HG03469 (cell line): ENCODE measurements at regions not wholly inside any gene's neighbourhood (a gene's known extent, or its start where the extent isn't known, plus 50 kb on each side); places are given as distances from the start of the nearest gene placed in this dataset.
"Not testable (repeated sequence)": the region's sequence is repeated elsewhere in the genome, so short reads cannot be mapped to it uniquely, and the experiment has no call there.

Experiments
- ATAC-seq: cut with Tn5 transposase; IDR thresholded peaks from one replicate; pipeline ENCODE4 v1.9.1; 2021; ENCODE audit warnings: mild to moderate bottlenecking, moderate library complexity, moderate number of reproducible peaks; ENCODE audit not compliant: unreplicated experiment

DNA sequence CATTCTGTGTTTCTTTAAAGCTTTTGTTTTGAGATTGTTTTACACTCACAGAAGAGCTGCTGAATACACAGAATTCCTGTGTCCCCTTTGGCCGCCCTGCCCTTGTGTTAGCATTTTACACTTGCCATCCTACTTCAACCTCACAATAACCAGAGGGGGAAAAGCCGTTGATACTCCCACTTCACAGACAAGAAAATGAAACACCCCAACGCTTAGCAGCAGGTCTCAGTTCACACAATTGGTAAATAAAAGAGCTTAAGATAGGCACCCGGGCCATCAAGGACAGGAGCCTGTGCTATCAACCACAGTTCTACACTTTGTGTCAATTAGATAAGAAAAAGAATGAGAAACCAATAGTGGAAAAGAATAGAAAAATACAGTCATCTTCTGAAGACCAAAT is 178.0 kb downstream of the SYK start:
- no peak for ATAC-seq

- no peak for ATAC-seq
Measured at GRCh38 chr9:90981726-90982125, 180.1 kb downstream of the SYK start.

GRCh38 chr9:90983394-90983793 is 181.8 kb downstream of the SYK start:
- no peak for ATAC-seq

GRCh38 chr9:90985631-90986030 is 184.0 kb downstream of the SYK start:
- no peak for ATAC-seq

- no peak for ATAC-seq
Measured at GRCh38 chr9:90986161-90986560, 184.5 kb downstream of the SYK start.

GRCh38 chr9:90987566-90987965 is 185.9 kb downstream of the SYK start:
- ATAC-seq = no peak

DNA sequence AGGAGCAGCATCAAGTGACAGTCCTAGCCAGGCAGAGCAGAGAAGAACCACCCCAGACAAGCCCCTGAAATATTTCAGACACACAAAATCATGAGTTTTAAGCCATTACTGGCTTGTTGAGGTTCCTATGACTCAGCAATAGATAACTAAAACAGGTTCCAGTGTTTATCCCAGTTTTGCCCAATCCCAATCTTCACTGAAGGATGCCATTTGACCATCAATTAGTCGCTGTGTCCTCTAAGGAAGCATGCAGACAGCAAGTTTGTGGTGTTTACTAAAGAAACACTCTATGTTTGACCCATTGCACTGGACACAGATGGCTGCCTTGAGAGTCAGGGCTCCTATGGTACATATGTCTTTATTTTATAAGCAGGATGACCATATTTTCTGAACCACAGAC is 186.7 kb downstream of the SYK start:
- ATAC-seq = no peak

GRCh38 chr9:90991953-90992352 is 190.3 kb downstream of the SYK start:
- no peak for ATAC-seq

DNA sequence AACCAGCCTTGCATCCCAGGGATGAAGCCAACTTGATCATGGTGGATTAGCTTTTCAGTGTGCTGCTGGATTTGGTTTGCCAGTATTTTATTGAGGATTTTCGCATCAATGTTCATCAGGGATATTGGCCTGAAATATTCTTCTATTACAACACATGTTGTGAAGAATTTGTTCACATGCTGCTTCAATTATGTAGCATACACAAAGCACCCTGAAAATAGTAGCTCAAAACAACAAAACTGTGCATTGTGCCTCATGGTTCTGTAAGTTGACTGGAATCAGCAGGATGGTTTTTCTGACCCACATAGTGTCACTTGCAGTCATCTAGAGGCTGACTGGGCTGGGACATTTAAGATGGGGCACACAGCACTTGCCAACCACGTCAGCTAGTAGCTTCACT is 193.9 kb downstream of the SYK start:
- ATAC-seq = no peak

GRCh38 chr9:90996154-90997065 is 194.8 kb downstream of the SYK start:
- no peak for ATAC-seq

DNA sequence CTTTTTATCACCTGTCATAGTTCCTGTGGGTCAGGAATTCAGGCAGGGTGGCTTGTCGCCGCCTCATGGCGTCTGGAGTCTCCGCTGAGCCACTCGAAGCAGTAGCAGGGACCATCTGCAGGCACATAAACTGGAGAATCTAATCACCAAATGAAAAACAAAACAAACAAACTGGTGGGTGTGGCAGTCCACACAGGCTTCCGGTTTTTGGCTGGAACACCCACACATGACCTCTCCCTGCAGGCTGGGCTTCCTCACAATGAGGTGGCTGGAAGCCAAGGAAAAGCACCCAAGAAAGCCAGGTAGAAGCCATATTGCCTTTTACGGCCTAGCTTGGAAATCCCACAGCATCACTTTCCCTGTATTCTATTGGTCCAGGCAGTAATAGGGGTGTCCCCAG is 197.0 kb downstream of the SYK start:
- ATAC-seq = no peak

DNA sequence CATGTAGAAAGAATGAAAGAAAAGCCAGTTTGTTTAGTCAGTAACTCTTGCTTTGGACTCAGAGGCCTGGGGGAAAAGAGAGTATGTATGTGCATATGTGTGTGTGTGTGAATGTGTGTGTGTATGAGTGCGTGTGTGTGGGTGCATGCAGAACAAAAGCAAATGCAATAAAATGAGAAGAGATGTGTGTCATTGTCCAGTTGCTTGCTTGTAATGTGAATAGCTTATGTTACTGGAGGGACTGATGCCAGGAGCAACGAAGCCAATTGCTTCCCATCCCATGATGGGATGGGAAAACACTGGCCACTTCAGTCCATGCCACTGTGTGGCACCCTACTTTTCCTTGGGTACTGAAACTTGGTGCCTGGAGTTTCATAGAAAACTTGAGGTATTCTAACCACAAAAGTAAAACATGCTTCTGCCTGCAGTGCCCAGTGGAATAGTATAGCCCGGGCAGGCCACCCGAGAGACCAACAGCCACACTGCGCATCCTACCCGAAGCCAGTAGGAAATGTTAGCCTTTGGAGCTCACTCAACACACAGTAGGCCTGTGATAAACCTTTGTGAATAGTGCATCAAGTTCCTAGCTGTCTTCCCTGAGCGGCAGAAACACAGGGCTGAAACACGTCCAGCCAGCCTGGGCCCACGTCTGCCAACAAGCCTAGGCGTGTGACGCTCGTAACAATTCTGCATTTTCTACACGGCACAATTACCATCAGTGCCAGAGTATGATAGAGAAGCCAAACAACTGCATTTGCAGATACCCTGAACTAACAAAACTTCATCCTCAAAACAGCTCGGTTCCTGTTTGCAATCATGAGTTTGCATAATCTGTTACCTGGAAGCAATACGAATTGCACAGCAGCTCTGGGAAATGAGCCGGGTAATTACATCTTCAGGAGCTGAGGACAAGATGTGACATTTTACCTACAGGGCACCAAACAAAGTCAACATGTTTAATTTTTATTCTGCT is 198.1 kb downstream of the SYK start:
- ATAC-seq = no peak

GRCh38 chr9:91001146-91001611 is 199.6 kb downstream of the SYK start:
- ATAC-seq = no peak

DNA sequence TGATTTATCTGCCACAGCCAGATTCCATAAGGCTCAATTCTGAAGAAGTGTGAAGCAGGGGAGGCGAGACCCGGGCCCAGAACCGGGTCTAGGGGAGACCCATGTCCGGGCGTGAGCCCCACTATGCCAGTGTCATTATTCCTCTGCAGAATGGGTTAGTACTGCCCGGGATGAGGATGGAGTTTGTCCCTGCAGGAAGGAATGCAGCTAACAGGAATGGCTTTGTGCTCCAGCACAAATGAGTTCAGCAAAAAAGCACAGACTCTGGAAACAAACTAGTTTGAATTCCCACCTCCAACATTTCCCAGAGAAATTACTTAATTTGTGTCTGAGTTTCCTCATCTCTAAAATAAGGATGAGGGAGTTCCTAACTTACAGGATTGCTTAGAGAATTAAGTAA is 202.9 kb downstream of the SYK start:
- ATAC-seq = no peak

GRCh38 chr9:91004992-91005391 is 203.4 kb downstream of the SYK start:
- ATAC-seq = no peak

GRCh38 chr9:91006046-91006445 is 204.4 kb downstream of the SYK start:
- no peak for ATAC-seq

- no peak for ATAC-seq
Measured at GRCh38 chr9:91008568-91008967, 206.9 kb downstream of the SYK start.

GRCh38 chr9:91011891-91012290 is 210.3 kb downstream of the SYK start:
- ATAC-seq = no peak

GRCh38 chr9:91012933-91013841 is 211.6 kb downstream of the SYK start:
- ATAC-seq = no peak

DNA sequence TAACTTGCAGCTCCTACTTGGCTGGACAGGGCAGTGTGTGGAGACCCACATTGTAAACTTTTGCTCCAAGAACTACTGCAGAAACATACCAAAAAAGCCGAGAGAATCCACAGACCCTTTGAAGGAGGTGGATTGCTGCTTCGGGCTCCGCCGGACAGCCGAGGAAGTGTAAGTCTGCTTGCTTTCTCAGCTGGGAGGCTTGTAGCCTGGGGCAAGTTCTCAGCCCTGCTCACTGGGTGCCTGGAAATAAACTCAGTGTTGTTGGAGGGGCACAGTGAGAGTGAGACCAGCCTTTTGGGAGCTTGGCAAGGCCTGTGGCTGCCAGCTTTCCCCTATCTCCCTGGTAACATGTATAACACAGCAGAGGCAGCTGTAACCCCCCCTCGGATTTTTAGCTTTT is 215.6 kb downstream of the SYK start:
- no peak for ATAC-seq

- ATAC-seq = not testable (repeated sequence)
Measured at GRCh38 chr9:91019871-91020270, 218.3 kb downstream of the SYK start.
